CD14-positive monocyte (primary cell): ENCODE measurements at regions not wholly inside any gene's neighbourhood (a gene's known extent, or its start where the extent isn't known, plus 50 kb on each side); places are given as distances from the start of the nearest gene placed in this dataset.

Experiments used
- DNase-seq, 3 donors: peaks; one replicate each; pipeline ENCODE4 v3.0.0-alpha.2; 2011 to 2022
- H2AFZ ChIP-seq: 2 replicates; pipeline ENCODE4 v1.6.0; 2012; ENCODE audit warnings: mild to moderate bottlenecking, low read depth, low read length, inconsistent platforms; ENCODE audit not compliant: insufficient read depth, poor library complexity, severe bottlenecking
- H3K27ac ChIP-seq, 2 donors: 1 replicate in 1 of 2; 2 replicates in 1 of 2; pipeline ENCODE4 v1.5.1; 2012 to 2013; ENCODE audit warnings: low read length in 2 of 2, control low read depth in 1 of 2, inconsistent platforms in 1 of 2, low read depth in 1 of 2, mild to moderate bottlenecking in 1 of 2
- H3K27me3 ChIP-seq, 2 donors: one replicate each; pipeline versions ENCODE4 v1.6.0 to v1.6.1; 2011 to 2013; ENCODE audit warnings: low read length in 2 of 2; ENCODE audit not compliant: control insufficient read depth in 2 of 2, insufficient read depth in 2 of 2
- H3K36me3 ChIP-seq, 2 donors: replicated peaks in 1 of 2; 1 replicate in 1 of 2; 2 replicates in 1 of 2; pipeline versions ENCODE4 v1.5.1 to v1.6.1; 2012 to 2013; ENCODE audit warnings: low read length in 2 of 2, control low read depth in 1 of 2, inconsistent platforms in 1 of 2, mild to moderate bottlenecking in 1 of 2; ENCODE audit not compliant: insufficient read depth in 2 of 2, control insufficient read depth in 1 of 2
- H3K4me1 ChIP-seq, 2 donors: 1 replicate in 1 of 2; 2 replicates in 1 of 2; pipeline versions ENCODE4 v1.5.1 to v1.6.1; 2012 to 2013; ENCODE audit warnings: low read length in 2 of 2, control low read depth in 1 of 2, inconsistent platforms in 1 of 2, mild to moderate bottlenecking in 1 of 2, moderate library complexity in 1 of 2; ENCODE audit not compliant: insufficient read depth in 2 of 2, control insufficient read depth in 1 of 2
- H3K4me2 ChIP-seq: replicated peaks from 2 replicates; pipeline ENCODE3; 2012; ENCODE audit warnings: low read length, moderate library complexity, mild to moderate bottlenecking; ENCODE audit not compliant: poor library complexity, severe bottlenecking; ENCODE audit errors: extremely low read depth
- H3K4me3 ChIP-seq, 3 experiments: fragments of 200-600 bp in 1 of 3; sonication (generic) in 1 of 3; replicated peaks in 1 of 3; 1 replicate in 2 of 3; 2 replicates in 1 of 3; pipeline ENCODE4 v1.5.1; 2011 to 2013; ENCODE audit warnings: low read length in 3 of 3, mild to moderate bottlenecking in 3 of 3, control low read depth in 2 of 3, low read depth in 2 of 3, inconsistent platforms in 1 of 3, moderate library complexity in 1 of 3
- H3K79me2 ChIP-seq: 2 replicates; pipeline ENCODE4 v1.6.0; 2012; ENCODE audit warnings: mild to moderate bottlenecking, control low read depth, inconsistent platforms, low read length, moderate library complexity; ENCODE audit not compliant: insufficient read depth
- H3K9ac ChIP-seq: 2 replicates; pipeline ENCODE4 v1.6.0; 2017; ENCODE audit warnings: low read length, mild to moderate bottlenecking; ENCODE audit not compliant: insufficient read depth, poor library complexity, severe bottlenecking
- H3K9me3 ChIP-seq, 2 donors: replicated peaks in 1 of 2; 1 replicate in 1 of 2; 2 replicates in 1 of 2; pipeline versions ENCODE4 v1.5.1 to v1.6.1; 2012 to 2013; ENCODE audit warnings: low read length in 2 of 2, control low read depth in 1 of 2; ENCODE audit not compliant: control insufficient read depth in 1 of 2, insufficient read depth in 1 of 2
- H4K20me1 ChIP-seq: 2 replicates; pipeline ENCODE4 v1.6.0; 2012; ENCODE audit warnings: mild to moderate bottlenecking, low read length, control low read depth, moderate library complexity; ENCODE audit not compliant: insufficient read depth
- H3K27ac Mint-ChIP-seq, 7 donors: one replicate each; pipeline ENCODE4 v1.8.0; 2020; ENCODE audit warnings: mild to moderate bottlenecking in 7 of 7, mixed read lengths in 7 of 7, moderate library complexity in 6 of 7, inconsistent platforms in 2 of 7
- H3K27me3 Mint-ChIP-seq, 3 donors: one replicate each; pipeline ENCODE4 v1.8.0; 2021 to 2022; ENCODE audit warnings: low read depth in 3 of 3, mild to moderate bottlenecking in 3 of 3, mixed read lengths in 3 of 3, moderate library complexity in 3 of 3, inconsistent platforms in 1 of 3
- H3K36me3 Mint-ChIP-seq, 2 donors: one replicate each; pipeline ENCODE4 v1.8.0; 2020; ENCODE audit warnings: mixed read lengths in 2 of 2, inconsistent platforms in 1 of 2, mild to moderate bottlenecking in 1 of 2
- H3K4me1 Mint-ChIP-seq: one replicate; pipeline ENCODE4 v1.8.0; 2020; ENCODE audit warnings: mild to moderate bottlenecking, mixed read lengths
- H3K4me3 Mint-ChIP-seq, 2 donors: one replicate each; pipeline ENCODE4 v1.8.0; 2020; ENCODE audit warnings: mild to moderate bottlenecking in 2 of 2, mixed read lengths in 2 of 2, moderate library complexity in 1 of 2
- H3K9me3 Mint-ChIP-seq, 7 donors: one replicate each; pipeline ENCODE4 v1.8.0; 2020 to 2022; ENCODE audit warnings: mixed read lengths in 7 of 7, mild to moderate bottlenecking in 6 of 7, moderate library complexity in 6 of 7, inconsistent platforms in 2 of 7
- CTCF ChIP-seq: fragments of 200-600 bp; IDR thresholded peaks from one replicate; pipeline ENCODE4 v1.8.0; 2022; ENCODE audit warnings: antibody characterized with exemption, mild to moderate bottlenecking
- WGBS: methylation state at CpG from one replicate; pipeline ENCODE4 v1.1.5; 2013; ENCODE audit warnings: missing lambda C conversion rate; ENCODE audit not compliant: insufficient coverage; 5-methylcytosine and 5-hydroxymethylcytosine counted together
- intact Hi-C, 2 donors: fragments of 100-400 bp; cut with micrococcal nuclease; formaldehyde crosslinking; loops; one replicate each; pipeline versions ENCODE4 v1.15.0 to v1.15.1; 2023

- no peaks in the 10 kb centered on the region for H3K36me3 Mint-ChIP-seq
- no peaks in the 10 kb centered on the region for H3K27me3 ChIP-seq
- peaks cover 0 to 2% (median 2%) of the 10 kb centered on the region in 3 donors for H3K27me3 Mint-ChIP-seq
- no peaks in the 10 kb centered on the region for H3K9me3 ChIP-seq
- no peaks in the 10 kb centered on the region for H3K36me3 ChIP-seq
- H3K27ac Mint-ChIP-seq: no peak overlapping the region
- no peaks in the 10 kb centered on the region for H3K79me2 ChIP-seq
- no peaks in the 10 kb centered on the region for H4K20me1 ChIP-seq
- H3K4me2 ChIP-seq: no peak overlapping the region
- intact Hi-C loops: no loop called here
- H3K9ac ChIP-seq: no peak overlapping the region
- no peak for TF ChIP-seq CTCF
- peaks cover 0 to 10% (median 2%) of the 10 kb centered on the region in 7 donors for H3K9me3 Mint-ChIP-seq
- WGBS: no CpG with 5 or more reads among the region's 3 CpGs
- no peak for DNase-seq
- H2AFZ ChIP-seq: no peak overlapping the region
- H3K27ac ChIP-seq: no peak overlapping the region
- H3K4me3 Mint-ChIP-seq: no peak overlapping the region
- no peak overlapping the region for H3K4me3 ChIP-seq
- no peaks in the 10 kb centered on the region for H3K4me1 Mint-ChIP-seq
- H3K4me1 ChIP-seq: no peaks in the 10 kb centered on the region
These were observed 69.0 kb upstream of the NRSN1 start for GRCh38 chr6:24057030-24057429.

GRCh38 chr6:24060982-24061754 lies 64.8 kb upstream of the NRSN1 start:
- intact Hi-C loops: no loop called here
- WGBS: no CpG with 5 or more reads among the region's 2 CpGs

More at GRCh38 chr6:24060982-24061754, 64.8 kb upstream of the NRSN1 start:
- Histone ChIP-seq H3K4me3 (no peak overlapping the region), H3K27me3 (no peaks in the 10 kb centered on the region), H3K27ac (no peak overlapping the region), H3K4me2 (no peak overlapping the region), H3K36me3 (no peaks in the 10 kb centered on the region), H3K4me1 (no peaks in the 10 kb centered on the region), H4K20me1 (no peaks in the 10 kb centered on the region), H3K9me3 (no peaks in the 10 kb centered on the region), H3K9ac (no peak overlapping the region), H2AFZ (no peak overlapping the region), H3K79me2 (no peaks in the 10 kb centered on the region)
- no peak overlapping the region for H3K27ac Mint-ChIP-seq
- no peaks in the 10 kb centered on the region for H3K36me3 Mint-ChIP-seq
- no peak for TF ChIP-seq CTCF
- H3K4me3 Mint-ChIP-seq: no peak overlapping the region
- peaks cover 0 to 2% (median 0%) of the 10 kb centered on the region in 3 donors for H3K27me3 Mint-ChIP-seq
- H3K4me1 Mint-ChIP-seq: no peaks in the 10 kb centered on the region
- H3K9me3 Mint-ChIP-seq: peaks cover 0 to 4% (median under 1%) of the 10 kb centered on the region in 7 donors
- DNase-seq: no peak
